Endometrium (tissue), 2 donors: ENCODE measurements at regions not wholly inside any gene's neighbourhood (a gene's known extent, or its start where the extent isn't known, plus 50 kb on each side); places are given as distances from the start of the nearest gene placed in this dataset.
"Not testable (repeated sequence)": the region's sequence is repeated elsewhere in the genome, so short reads cannot be mapped to it uniquely, and the experiment has no call there.

Experiments used
- FAIRE-seq: peaks from 2 replicates; lab custom pipeline; 2012; peaks lifted over from hg19 to GRCh38; lab: Jason Lieb, UNC
- donor health status: control.
- donor health status: control.

- FAIRE-seq: no peak
Measured at GRCh38 chr5:125422342-125422741, 675.9 kb upstream of the ZNF608 start.

GRCh38 chr5:125424402-125425141, 678.1 kb upstream of the ZNF608 start:
- no peak for FAIRE-seq

- no peak for FAIRE-seq
Measured at GRCh38 chr5:125429498-125429897, 683.1 kb upstream of the ZNF608 start.

- FAIRE-seq: no peak
Measured at GRCh38 chr5:125433457-125433856, 687.0 kb upstream of the ZNF608 start.

GRCh38 chr5:125439243-125439642, 692.8 kb upstream of the ZNF608 start:
- no peak for FAIRE-seq

- FAIRE-seq: no peak
Measured at GRCh38 chr5:125440905-125441304, 694.5 kb upstream of the ZNF608 start.

GRCh38 chr5:125446986-125447385, 700.5 kb upstream of the ZNF608 start:
- peak; percentile 84 for FAIRE-seq

- FAIRE-seq: no peak
Measured at GRCh38 chr5:125450771-125451170, 704.3 kb upstream of the ZNF608 start.

GRCh38 chr5:125451622-125452021, 705.2 kb upstream of the ZNF608 start:
- no peak for FAIRE-seq

- no peak for FAIRE-seq
Measured at GRCh38 chr5:125452991-125453390, 706.6 kb upstream of the ZNF608 start.

GRCh38 chr5:125455041-125455440, 708.6 kb upstream of the ZNF608 start:
- FAIRE-seq: no peak

- not testable (repeated sequence) for FAIRE-seq
Measured at GRCh38 chr5:125456005-125456404, 709.6 kb upstream of the ZNF608 start.

- FAIRE-seq: no peak
Measured at GRCh38 chr5:125457617-125458016, 711.2 kb upstream of the ZNF608 start.

- not testable (repeated sequence) for FAIRE-seq
Measured at GRCh38 chr5:125458949-125459348, 712.5 kb upstream of the ZNF608 start.

- FAIRE-seq: no peak
Measured at GRCh38 chr5:125461641-125462072, 715.2 kb upstream of the ZNF608 start.

- FAIRE-seq: no peak
Measured at GRCh38 chr5:125463466-125464092, 717.1 kb upstream of the ZNF608 start.

GRCh38 chr5:125464847-125465432, 718.5 kb upstream of the ZNF608 start:
- no peak for FAIRE-seq

GRCh38 chr5:125465703-125466102, 719.3 kb upstream of the ZNF608 start:
- FAIRE-seq: no peak

- FAIRE-seq: no peak
Measured at GRCh38 chr5:125467222-125467621, 720.8 kb upstream of the ZNF608 start.

GRCh38 chr5:125470280-125470902, 724.0 kb upstream of the ZNF608 start:
- no peak for FAIRE-seq

GRCh38 chr5:125476901-125477585, 730.6 kb upstream of the ZNF608 start:
- FAIRE-seq: no peak

GRCh38 chr5:125477586-125477975, 731.1 kb upstream of the ZNF608 start:
- no peak for FAIRE-seq
